Bronchial epithelial cell (primary cell): ENCODE measurements at regions not wholly inside any gene's neighbourhood (a gene's known extent, or its start where the extent isn't known, plus 50 kb on each side); places are given as distances from the start of the nearest gene placed in this dataset.

ENCODE experiments used
- DNase-seq: peaks from one replicate; pipeline ENCODE4 v3.0.0-alpha.2; 2010; ENCODE audit warnings: low read depth
- FAIRE-seq: peaks from 2 replicates; lab custom pipeline; 2011; peaks lifted over from hg19 to GRCh38; lab: Jason Lieb, UNC
- H3K27me3 ChIP-seq: 2 replicates; pipeline ENCODE4 v1.5.1; 2011; ENCODE audit warnings: low read length; ENCODE audit not compliant: control insufficient read depth, insufficient read depth
- H3K36me3 ChIP-seq: 2 replicates; pipeline ENCODE4 v1.5.1; 2011; ENCODE audit warnings: low read length; ENCODE audit not compliant: control insufficient read depth, insufficient read depth
- H3K4me3 ChIP-seq: 2 replicates; pipeline ENCODE4 v1.5.1; 2011; ENCODE audit warnings: mild to moderate bottlenecking, low read depth, low read length, control low read depth
- CTCF ChIP-seq: IDR thresholded peaks from 2 replicates; pipeline ENCODE4 v1.5.1; 2011; ENCODE audit warnings: mild to moderate bottlenecking, moderate library complexity, low read length, control low read depth, inconsistent platforms; ENCODE audit not compliant: insufficient read depth, severe bottlenecking

GRCh38 chr3:72174040-72174439 is 389.1 kb upstream of the PROK2 start:
- H3K27me3 ChIP-seq, result peaks cover 3% of the 10 kb centered on the region
- no peak for TF ChIP-seq CTCF
- DNase-seq (no peak), FAIRE-seq (no peak)
- H3K4me3 ChIP-seq, result no peak overlapping the region
- H3K36me3 ChIP-seq, result no peaks in the 10 kb centered on the region

GRCh38 chr3:72171946-72172345 is 387.0 kb upstream of the PROK2 start:
- Histone ChIP-seq H3K36me3 (no peaks in the 10 kb centered on the region), H3K4me3 (no peak overlapping the region), H3K27me3 (peaks cover 6% of the 10 kb centered on the region)
- DNase-seq (no peak), FAIRE-seq (no peak)
- TF ChIP-seq CTCF, result no peak

- H3K4me3 ChIP-seq, result no peak overlapping the region
- H3K36me3 ChIP-seq, result no peaks in the 10 kb centered on the region
- DNase-seq (no peak), FAIRE-seq (no peak)
- peaks cover 6% of the 10 kb centered on the region for H3K27me3 ChIP-seq
- TF ChIP-seq CTCF, result no peak
These were observed 386.5 kb upstream of the PROK2 start for GRCh38 chr3:72171463-72171881.

GRCh38 chr3:72169561-72170472 is 384.9 kb upstream of the PROK2 start:
- no peak for TF ChIP-seq CTCF
- no peak overlapping the region for H3K4me3 ChIP-seq
- no peaks in the 10 kb centered on the region for H3K36me3 ChIP-seq
- no peak for FAIRE-seq
- H3K27me3 ChIP-seq, result peaks cover 4% of the 10 kb centered on the region
- no peak for DNase-seq

- Histone ChIP-seq H3K4me3 (no peak overlapping the region), H3K36me3 (no peaks in the 10 kb centered on the region), H3K27me3 (peaks cover 3% of the 10 kb centered on the region)
- TF ChIP-seq CTCF, result no peak
- no peak for FAIRE-seq
- no peak for DNase-seq
These were observed 384.2 kb upstream of the PROK2 start for GRCh38 chr3:72169120-72169519.
